GM19372 (cell line): ENCODE measurements at regions not wholly inside any gene's neighbourhood (a gene's known extent, or its start where the extent isn't known, plus 50 kb on each side); places are given as distances from the start of the nearest gene placed in this dataset.
"Not testable (repeated sequence)": the region's sequence is repeated elsewhere in the genome, so short reads cannot be mapped to it uniquely, and the experiment has no call there.

Source experiments
- ATAC-seq: cut with Tn5 transposase; IDR thresholded peaks from one replicate; pipeline ENCODE4 v1.9.1; 2021; ENCODE audit warnings: mild to moderate bottlenecking, low read depth, moderate library complexity; ENCODE audit not compliant: unreplicated experiment

GRCh38 chr2:147439986-147440385, 404.8 kb upstream of the ACVR2A start:
- ATAC-seq, result no peak

DNA sequence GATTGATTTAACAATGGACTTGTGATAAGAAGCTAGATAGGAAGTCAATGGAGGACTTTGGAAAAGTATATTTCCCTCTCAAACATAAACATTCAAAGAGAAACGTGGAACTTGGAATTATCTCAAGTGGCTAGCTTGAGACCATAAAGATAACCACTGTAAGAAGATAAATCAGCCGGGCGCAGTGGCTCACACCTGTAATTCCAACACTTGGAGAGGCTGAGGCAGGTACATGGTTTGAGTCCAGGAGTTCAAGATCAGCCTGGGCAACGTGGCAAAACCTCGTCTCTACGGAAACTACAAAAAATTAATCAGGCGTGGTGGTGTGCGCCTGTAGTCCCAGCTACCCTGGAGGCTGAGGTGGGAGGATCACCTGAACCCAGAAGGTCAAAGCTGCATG, 405.9 kb upstream of the ACVR2A start:
- ATAC-seq, result no peak

GRCh38 chr2:147433822-147434221, 411.0 kb upstream of the ACVR2A start:
- no peak for ATAC-seq

DNA sequence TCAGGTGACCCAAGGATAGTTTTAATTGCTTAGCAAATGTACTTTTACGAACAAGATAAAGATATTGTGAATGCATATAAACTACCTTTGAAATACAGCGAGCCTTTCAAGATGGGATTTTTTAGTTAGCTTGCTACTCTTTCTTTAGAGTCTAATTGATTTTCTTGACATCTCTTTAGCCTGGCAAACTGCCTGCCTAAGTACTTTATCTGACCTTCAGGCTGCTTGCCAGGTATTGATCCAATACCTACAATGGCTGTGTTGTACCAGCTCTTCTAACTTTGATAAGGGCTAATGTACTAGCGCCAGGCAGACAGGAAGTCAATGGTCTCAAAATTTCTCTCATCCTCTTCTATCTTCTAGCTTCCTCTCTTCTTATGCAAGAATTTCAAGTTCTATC, 414.4 kb upstream of the ACVR2A start:
- ATAC-seq, result no peak

DNA sequence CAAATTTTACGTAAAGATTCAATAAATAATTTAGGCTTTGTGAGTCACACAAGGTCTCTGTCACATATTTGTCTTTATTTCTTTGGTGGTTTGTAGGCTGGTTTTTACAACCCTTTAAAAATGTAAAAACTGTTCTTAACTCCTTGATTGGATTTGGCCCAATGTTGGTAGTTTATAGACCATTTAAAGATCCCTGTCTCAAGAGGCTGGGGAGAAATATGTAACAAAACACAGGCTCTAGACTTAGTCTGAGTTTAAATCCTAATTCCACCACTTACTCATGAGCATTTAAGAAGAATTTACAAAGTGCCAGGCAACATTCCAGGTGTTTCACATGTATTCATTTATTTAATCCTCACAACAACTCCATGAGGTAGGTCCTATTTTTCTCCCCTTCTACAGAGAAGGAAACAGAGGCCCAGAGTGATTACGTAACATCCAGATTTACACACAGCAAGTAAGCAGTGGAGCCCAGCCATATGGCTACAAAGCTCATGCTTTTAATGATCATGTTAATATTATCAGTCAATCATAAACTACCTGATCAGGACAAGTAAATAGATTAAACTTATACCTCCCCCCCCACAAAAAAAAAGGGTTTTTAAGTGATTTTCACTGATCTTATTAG, 416.6 kb upstream of the ACVR2A start:
- ATAC-seq, result no peak

GRCh38 chr2:147425437-147426029, 419.3 kb upstream of the ACVR2A start:
- no peak for ATAC-seq

- no peak for ATAC-seq
Observed at GRCh38 chr2:147424766-147425165, 420.1 kb upstream of the ACVR2A start.

DNA sequence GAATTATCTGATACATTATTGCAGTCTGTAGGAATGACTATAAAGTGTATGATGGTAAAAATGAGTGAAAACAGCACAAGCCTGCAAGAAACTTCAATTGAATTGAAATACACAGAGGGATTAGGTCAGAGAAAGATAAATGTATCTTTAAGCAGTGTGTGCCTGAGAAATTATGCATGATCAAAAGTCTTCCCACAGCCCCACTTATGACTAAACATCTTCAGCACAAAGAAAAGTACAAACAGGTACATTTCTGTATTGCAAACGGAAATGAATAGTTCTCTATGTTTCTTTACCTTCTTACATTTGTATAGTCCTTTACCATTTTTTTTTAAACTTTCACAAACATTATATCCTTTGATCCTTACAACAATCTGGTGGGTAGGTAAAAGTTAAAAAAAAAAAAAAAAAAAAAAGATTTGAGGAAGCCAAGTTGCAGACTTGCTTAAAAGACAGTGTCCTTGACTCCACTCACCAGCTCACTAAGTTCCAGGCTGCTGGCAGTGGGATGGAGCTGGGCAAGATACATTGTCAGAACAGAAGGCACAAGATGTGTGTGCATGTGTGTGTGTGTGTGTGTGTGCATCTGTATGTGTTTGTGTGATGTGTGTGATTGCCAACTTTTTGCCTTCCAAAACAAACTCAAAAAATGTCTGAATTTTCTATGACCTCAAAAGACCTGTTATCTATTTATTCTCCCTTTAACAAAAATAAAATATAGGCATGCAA, 423.7 kb upstream of the ACVR2A start:
- ATAC-seq, result no peak

DNA sequence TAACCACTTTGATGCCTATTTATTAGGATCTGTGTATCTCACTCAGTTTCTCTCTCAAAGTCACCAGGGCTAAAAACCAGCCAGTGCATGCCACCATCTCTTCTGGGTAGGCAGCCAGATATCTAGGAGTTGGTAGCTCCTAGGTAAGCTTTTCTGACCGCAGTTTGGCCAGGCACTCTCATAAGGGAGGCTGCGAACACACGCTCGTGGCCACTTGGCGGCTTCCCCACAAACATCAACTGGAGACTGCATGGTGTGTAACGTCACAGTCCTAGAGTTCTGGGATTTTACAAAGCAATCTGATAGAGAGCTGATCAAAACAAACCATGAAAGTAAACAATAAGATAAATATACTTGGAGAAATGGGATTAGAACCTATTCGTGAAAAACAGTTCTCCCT, 424.3 kb upstream of the ACVR2A start:
- ATAC-seq, result no peak

DNA sequence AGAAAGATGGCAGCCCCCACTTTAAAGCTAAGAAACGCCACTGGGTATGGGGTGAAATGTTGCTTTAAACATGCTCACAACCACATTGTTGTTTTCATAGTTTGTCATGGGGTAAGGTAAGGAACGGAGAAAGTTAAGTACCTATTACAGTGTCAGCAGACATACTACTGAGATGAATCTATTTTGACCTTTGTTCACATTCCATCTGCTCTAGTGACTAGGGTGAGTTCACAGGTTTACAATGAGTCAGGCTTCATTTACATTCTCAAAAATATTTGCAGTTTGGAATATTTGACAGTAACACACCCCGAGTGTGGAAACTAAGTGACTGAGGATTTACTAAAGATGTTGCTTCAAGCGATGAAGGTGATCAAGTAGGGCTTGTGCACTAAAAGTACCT, 428.7 kb upstream of the ACVR2A start:
- no peak for ATAC-seq

GRCh38 chr2:147414656-147415055, 430.2 kb upstream of the ACVR2A start:
- not testable (repeated sequence) for ATAC-seq

DNA sequence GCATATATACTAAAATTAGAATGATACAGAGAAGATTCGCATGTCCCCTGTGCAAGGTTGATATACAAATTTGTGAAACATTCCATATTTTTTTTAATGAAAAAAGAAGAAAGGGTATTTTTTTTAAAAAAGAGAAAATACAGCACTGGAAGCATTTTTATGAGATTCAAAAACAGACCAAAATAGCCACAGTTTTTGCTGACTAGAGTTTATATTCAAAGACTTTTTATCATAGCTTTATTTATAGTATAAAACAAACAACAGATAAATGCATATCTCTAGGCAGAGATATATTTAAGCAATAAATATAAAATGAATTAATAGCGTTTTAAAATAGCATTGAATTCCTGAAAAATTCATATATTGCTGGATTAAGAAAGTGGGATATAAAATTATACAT, 436.5 kb upstream of the ACVR2A start:
- ATAC-seq, result no peak

GRCh38 chr2:147405651-147406050, 439.2 kb upstream of the ACVR2A start:
- no peak for ATAC-seq

- no peak for ATAC-seq
Observed at GRCh38 chr2:147398996-147399395, 445.8 kb upstream of the ACVR2A start.

- ATAC-seq, result no peak
Observed at GRCh38 chr2:147398301-147398700, 446.5 kb upstream of the ACVR2A start.

GRCh38 chr2:147396890-147397289, 447.9 kb upstream of the ACVR2A start:
- no peak for ATAC-seq

DNA sequence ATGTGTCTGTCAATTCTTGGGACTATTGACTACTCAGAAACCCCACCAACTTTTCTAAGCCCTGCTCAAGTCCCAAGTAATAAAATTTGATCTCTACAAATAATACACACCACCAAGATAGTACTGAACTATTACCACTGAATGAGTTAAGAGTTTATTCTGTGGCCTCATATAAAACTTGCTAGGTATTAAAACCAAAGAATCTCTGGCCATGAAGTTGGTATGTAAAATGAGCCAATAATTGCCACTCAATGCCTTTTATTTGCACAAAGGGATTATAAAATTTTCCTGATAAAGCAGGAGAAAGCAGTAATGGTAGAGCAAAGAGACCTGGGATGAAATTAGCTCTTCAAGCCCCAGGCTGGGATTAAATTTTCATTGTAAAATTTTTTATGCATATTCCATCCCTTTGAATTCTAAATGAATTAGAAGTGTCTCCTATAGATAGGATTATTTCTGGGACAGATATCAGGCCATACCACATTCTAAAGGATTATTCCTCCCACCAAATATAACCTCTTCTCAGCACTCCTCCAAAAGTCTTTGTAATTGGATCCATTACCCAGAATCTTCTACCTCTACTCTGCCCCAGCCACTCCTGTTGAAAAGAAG, 450.5 kb upstream of the ACVR2A start:
- no peak for ATAC-seq

DNA sequence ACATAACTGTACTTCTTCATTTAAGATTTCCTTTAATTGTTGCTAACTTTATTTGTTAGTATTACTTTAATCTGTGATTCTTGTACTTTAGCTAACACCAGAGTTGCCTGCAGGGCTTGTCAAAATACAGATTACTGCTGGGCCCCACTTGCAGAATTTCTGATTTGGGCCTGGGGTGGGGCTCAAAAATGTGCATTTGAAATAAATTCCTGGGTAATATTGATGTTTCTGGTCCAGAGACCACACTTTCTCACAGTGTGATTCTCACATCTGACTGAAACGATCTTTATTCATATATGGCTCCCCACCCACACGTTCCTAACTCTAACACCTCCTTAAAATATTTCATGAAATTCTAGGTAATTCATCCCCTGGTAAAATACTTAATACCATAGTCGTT, 452.6 kb upstream of the ACVR2A start:
- ATAC-seq, result no peak

GRCh38 chr2:147390475-147390874, 454.4 kb upstream of the ACVR2A start:
- ATAC-seq, result no peak

DNA sequence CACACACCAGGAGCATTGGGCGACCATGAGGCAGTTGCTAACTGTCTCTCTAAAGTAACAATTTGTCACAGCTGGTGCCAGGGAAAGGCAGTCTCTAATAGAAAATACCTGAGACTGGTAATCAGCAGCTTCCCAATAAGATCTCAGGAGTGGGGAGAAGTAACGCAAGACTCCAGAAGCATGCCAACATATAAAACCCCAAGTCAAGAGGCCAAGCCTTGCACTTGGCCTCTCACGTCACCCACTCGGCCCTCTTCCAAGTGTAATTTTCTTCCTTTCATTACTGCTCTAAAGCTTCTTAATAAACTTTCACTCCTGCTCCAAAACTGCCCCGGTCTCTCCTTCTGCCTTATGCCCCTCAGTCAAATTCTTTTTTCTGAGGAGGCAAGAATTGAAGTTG, 455.6 kb upstream of the ACVR2A start:
- no peak for ATAC-seq

- ATAC-seq, result no peak
Observed at GRCh38 chr2:147388217-147388616, 456.6 kb upstream of the ACVR2A start.

GRCh38 chr2:147386284-147386683, 458.5 kb upstream of the ACVR2A start:
- no peak for ATAC-seq
